ENCODE measurements at regions not wholly inside any gene's neighbourhood (a gene's known extent, or its start where the extent isn't known, plus 50 kb on each side); places are given as distances from the start of the nearest gene placed in this dataset.

DNA sequence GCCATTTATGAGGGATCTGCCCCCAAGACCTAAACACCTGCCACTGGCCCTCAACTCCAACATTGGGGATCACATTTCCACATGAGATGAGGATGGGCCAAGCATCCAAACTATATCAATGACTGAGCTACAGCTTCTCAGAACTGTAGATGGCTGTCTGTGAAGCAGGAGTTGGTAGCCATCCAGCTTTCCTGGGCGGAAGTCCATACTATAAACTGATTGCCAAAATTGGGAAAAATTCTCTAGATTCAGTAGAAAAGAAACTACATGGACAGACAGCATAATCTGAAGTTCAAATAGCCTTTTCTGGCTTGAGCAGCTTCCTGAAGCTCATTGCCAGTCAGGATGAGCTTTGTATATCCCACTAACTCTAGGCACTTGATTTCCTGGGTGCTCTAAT, 214.7 kb upstream of the ZBTB20 start:
- no peak for DNase-seq (ENCODE audit: insufficient read length, low spot score)
- TF ChIP-seq, protein P1, sequence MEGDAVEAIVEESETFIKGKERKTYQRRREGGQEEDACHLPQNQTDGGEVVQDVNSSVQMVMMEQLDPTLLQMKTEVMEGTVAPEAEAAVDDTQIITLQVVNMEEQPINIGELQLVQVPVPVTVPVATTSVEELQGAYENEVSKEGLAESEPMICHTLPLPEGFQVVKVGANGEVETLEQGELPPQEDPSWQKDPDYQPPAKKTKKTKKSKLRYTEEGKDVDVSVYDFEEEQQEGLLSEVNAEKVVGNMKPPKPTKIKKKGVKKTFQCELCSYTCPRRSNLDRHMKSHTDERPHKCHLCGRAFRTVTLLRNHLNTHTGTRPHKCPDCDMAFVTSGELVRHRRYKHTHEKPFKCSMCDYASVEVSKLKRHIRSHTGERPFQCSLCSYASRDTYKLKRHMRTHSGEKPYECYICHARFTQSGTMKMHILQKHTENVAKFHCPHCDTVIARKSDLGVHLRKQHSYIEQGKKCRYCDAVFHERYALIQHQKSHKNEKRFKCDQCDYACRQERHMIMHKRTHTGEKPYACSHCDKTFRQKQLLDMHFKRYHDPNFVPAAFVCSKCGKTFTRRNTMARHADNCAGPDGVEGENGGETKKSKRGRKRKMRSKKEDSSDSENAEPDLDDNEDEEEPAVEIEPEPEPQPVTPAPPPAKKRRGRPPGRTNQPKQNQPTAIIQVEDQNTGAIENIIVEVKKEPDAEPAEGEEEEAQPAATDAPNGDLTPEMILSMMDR (IDR thresholded peaks at IDR 0.05; ENCODE audit: insufficient read depth, missing control alignments): no peak
- no peak for FAIRE-seq

DNA sequence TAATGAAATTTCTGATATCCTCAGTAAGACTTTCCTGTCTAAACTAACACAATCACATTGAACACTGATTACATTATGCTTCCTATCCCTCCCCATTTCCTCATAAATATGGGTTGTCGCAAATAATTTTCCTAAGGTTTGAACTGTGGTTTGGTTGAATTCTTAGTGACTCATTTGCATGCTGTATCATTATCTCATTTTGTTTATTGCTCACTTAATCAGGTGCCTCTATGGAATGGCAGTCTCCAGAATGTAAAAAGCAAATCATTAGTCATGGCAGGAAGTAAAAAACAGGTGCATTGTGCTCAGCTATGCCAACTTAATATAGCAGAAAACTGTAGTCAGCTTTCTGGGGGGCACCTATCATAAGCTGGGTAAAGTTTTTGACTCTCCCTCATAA, 216.0 kb upstream of the ZBTB20 start:
- TF ChIP-seq, protein P1 (IDR thresholded peaks at IDR 0.05; ENCODE audit: insufficient read depth, missing control alignments): no peak
- no peak for DNase-seq (ENCODE audit: insufficient read length, low spot score)
- FAIRE-seq: no peak

DNA sequence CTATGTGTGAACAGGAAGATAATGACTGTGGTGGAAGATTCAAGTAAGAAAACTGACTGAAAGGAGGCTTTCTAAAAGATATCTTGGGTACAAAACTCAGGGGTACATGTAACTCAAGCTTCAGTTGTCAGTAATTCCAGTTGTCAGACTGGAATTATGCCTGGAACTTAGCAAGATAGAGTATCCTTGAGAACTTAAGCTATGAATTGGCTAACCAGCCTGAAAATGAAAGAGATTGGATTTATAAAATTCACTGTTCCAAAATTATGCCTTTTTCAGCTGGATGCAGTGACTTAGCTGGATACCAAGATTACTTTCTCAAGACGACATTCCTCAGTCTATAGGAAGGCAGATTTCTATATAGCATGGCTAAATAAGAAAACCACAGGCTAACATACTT, 221.9 kb upstream of the ZBTB20 start:
- FAIRE-seq (no peak), DNase-seq (ENCODE audit: insufficient read length, low spot score) (no peak)
- TF ChIP-seq, protein P1 (IDR thresholded peaks at IDR 0.05; ENCODE audit: insufficient read depth, missing control alignments): no peak

DNA sequence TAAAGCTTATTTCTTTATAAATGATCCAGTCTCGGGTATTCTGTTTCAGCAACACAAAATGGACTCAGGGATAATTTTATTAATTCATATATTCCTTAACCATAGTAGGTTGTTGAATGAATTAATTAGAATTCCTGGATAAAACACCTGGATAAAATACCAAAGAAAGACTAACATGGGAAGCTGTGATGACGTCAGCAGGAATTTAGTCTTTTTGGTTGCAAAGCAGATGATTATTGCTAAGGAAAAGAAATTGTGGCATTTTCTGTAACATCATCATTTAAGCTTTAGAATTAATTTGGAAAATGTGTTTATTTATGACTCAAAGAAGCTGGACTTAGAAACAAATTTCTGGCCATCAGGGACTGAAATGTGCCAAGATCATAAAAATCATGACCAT, 228.3 kb upstream of the ZBTB20 start:
- no peak for DNase-seq (ENCODE audit: insufficient read length, low spot score)
- TF ChIP-seq, protein P1 (IDR thresholded peaks at IDR 0.05; ENCODE audit: insufficient read depth, missing control alignments): no peak
- peak; percentile 6 for FAIRE-seq

DNA sequence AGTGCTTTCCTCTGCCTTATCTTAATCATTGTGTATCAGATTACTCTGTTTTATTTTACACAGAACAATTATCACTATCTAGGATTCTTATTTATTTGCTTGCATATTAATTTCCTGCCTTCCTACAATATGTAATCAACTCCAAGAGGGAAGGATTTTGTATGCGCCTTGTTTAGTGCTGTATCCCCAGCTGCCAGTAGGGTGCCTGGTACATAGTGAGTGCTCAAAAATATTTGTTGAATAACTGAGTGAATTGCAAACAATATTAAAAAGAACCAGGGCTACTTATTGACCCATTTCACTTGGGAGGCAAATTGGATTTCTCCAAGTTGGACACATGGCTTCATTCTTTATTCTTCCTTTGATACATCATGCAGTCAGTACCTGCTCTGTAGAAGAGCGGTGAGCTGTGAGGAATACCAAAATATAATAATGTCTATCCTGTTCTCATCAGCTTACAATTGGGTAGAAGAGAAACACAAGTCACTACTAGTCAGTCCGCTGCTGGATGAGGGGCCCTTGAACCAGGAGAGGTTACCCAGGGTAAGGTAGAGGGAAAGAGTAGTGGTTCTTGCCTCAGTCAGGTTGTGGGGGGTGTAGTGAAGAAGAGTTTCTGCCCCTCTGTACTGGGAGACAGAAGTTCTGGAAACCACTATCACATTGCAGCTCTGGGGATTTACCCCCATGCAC, 233.9 kb upstream of the ZBTB20 start:
- FAIRE-seq (no peak), DNase-seq (ENCODE audit: insufficient read length, low spot score) (no peak)
- TF ChIP-seq, protein P1 (IDR thresholded peaks at IDR 0.05; ENCODE audit: insufficient read depth, missing control alignments): no peak

DNA sequence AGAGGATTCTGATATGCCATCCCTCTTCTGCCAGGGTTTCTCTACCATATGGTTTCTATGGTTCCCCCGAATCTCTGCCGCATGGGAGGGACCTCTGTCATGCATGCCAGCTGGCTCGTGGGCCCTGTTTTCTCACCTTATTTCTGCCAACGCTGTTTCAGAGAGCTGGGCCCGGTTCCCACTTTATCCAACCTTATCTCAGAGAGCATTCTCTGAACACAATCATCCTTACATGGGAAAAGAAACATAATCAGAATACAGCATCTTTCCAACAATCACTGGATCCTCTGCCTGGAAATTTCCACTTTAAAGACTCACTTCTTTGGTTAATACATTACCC, 234.5 kb upstream of the ZBTB20 start:
- no peak for DNase-seq (ENCODE audit: insufficient read length, low spot score)
- no peak for FAIRE-seq
- TF ChIP-seq, protein P1 (IDR thresholded peaks at IDR 0.05; ENCODE audit: insufficient read depth, missing control alignments): no peak

DNA sequence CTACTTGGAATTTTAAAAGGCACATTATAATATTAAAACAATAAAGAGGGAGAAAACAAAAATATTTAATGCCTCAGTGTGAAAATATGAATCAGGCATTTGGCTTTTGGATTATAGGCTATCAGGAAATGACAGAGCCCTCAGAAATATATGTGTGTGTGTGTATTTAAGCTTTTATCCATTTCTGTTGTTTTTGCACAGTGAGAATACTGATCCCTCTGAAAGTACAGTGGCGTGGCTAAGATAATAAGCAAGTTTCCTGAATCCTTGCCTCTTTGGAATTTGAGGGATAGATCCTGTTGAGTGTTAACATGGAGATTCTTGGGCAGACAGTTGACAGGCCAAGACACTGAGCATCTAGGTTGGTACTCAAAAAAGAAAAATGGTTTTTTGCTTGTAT, 234.8 kb upstream of the ZBTB20 start:
- TF ChIP-seq, protein P1 (IDR thresholded peaks at IDR 0.05; ENCODE audit: insufficient read depth, missing control alignments): no peak
- DNase-seq (ENCODE audit: insufficient read length, low spot score) (no peak), FAIRE-seq (no peak)

All from D721Med (cell line).